HCT116 (cell line): ENCODE measurements at regions not wholly inside any gene's neighbourhood (a gene's known extent, or its start where the extent isn't known, plus 50 kb on each side); places are given as distances from the start of the nearest gene placed in this dataset.

Experiments used
- ATAC-seq: fragments of 200-7000 bp; cut with Tn5 transposase; 2 replicates; pipeline ENCODE4 v1.9.1; 2020; ENCODE audit warnings: mild to moderate bottlenecking, moderate library complexity
- BruUV-seq: library from RNA; stranded (reverse); fragments of 400-500 nt; replicated peaks from 2 replicates; lab custom pipeline; 2021; lab: Mats Ljungman, UMichigan
- CTCF ChIA-PET: fragments of 300-600 bp; sonication (Branson Sonifier 250); formaldehyde crosslinking; loops from one replicate; lab custom pipeline; 2021; ENCODE audit warnings: antibody characterized with exemption; lab: Charles Lee
- POLR2A ChIA-PET: fragments of 300-600, 350-600 bp; sonication (Branson Sonifier 250); formaldehyde crosslinking; loops from one replicate; lab custom pipeline; 2021; ENCODE audit warnings: antibody characterized with exemption; lab: Charles Lee
- RAD21 ChIA-PET, 2 experiments: fragments of 300-600 bp; sonication (Branson Sonifier 250); formaldehyde crosslinking; loops; one replicate each; lab custom pipeline; 2023; ENCODE audit warnings: low total read pairs in 2 of 2; ENCODE audit not compliant: uncharacterized antibody in 2 of 2, unreplicated experiment in 2 of 2, low non-redundant PET in 1 of 2; lab: Charles Lee
- DNase-seq: peaks from one replicate; pipeline ENCODE4 v3.0.0-alpha.2; 2010; ENCODE audit warnings: low read depth, low spot score
- H2AFZ ChIP-seq: fragments of 200-600 bp; shearing (Covaris generic), sonication (generic); 2 replicates; pipeline ENCODE4 v1.6.1; 2017; ENCODE audit warnings: low read depth, mixed run types, mixed read lengths, antibody characterized with exemption, low read length; ENCODE audit not compliant: poor library complexity, severe bottlenecking
- H3K27ac ChIP-seq: 2 replicates; pipeline ENCODE4 v1.5.1; 2012; ENCODE audit warnings: low read depth, low read length
- H3K27me3 ChIP-seq: fragments of 200-600 bp; sonication (generic); 2 replicates; pipeline ENCODE4 v1.6.1; 2016; ENCODE audit warnings: mixed run types, low read length, mixed read lengths; ENCODE audit not compliant: insufficient read depth
- H3K36me3 ChIP-seq, 2 experiments: fragments of 200-500 bp in 1 of 2; fragments of 200-600 bp in 1 of 2; sonication (Bioruptor generic) in 1 of 2; sonication (generic) in 1 of 2; 2 replicates each; pipeline versions ENCODE4 v1.5.1 to v1.6.1; 2014 to 2016; ENCODE audit warnings: low read length in 2 of 2, inconsistent platforms in 1 of 2, mixed read lengths in 1 of 2, mixed run types in 1 of 2; ENCODE audit not compliant: insufficient read depth in 2 of 2, control insufficient read depth in 1 of 2
- H3K4me1 ChIP-seq, 2 experiments: fragments of 200-600 bp in 1 of 2; sonication (generic) in 1 of 2; 2 replicates each; pipeline versions ENCODE4 v1.5.1 to v1.6.1; 2012 to 2017; ENCODE audit warnings: low read length in 2 of 2, inconsistent platforms in 1 of 2, mild to moderate bottlenecking in 1 of 2, mixed read lengths in 1 of 2, mixed run types in 1 of 2, moderate library complexity in 1 of 2; ENCODE audit not compliant: insufficient read depth in 2 of 2, control insufficient read depth in 1 of 2
- H3K4me2 ChIP-seq: fragments of 200-600 bp; sonication (generic); 2 replicates; pipeline ENCODE4 v1.6.1; 2017; ENCODE audit warnings: mixed run types, low read length, mixed read lengths
- H3K4me3 ChIP-seq, 2 experiments: fragments of 200-600 bp in 1 of 2; sonication (generic) in 1 of 2; replicated peaks in 1 of 2; 2 replicates each; pipeline ENCODE4 v1.5.1; 2011 to 2016; ENCODE audit warnings: low read length in 2 of 2, control low read depth in 1 of 2, low read depth in 1 of 2, mild to moderate bottlenecking in 1 of 2, mixed read lengths in 1 of 2, mixed run types in 1 of 2
- H3K79me2 ChIP-seq: fragments of 200-600 bp; sonication (generic); 2 replicates; pipeline ENCODE4 v1.6.1; 2017; ENCODE audit warnings: mild to moderate bottlenecking, mixed run types, low read length, moderate library complexity, mixed read lengths; ENCODE audit not compliant: insufficient read depth
- H3K9ac ChIP-seq: fragments of 200-600 bp; sonication (generic); 2 replicates; pipeline ENCODE4 v1.6.1; 2016; ENCODE audit warnings: low read length, mixed read lengths
- H3K9me2 ChIP-seq: fragments of 200-600 bp; sonication (generic), shearing (Covaris generic); 2 replicates; pipeline ENCODE4 v1.6.1; 2017; ENCODE audit warnings: mixed run types, mild to moderate bottlenecking, moderate library complexity; ENCODE audit not compliant: insufficient read depth
- H3K9me3 ChIP-seq, 2 experiments: fragments of 200-500 bp in 1 of 2; fragments of 200-600 bp in 1 of 2; sonication (Bioruptor generic) in 1 of 2; sonication (generic) in 1 of 2; 2 replicates each; pipeline ENCODE4 v1.6.1; 2014 to 2017; ENCODE audit warnings: low read length in 2 of 2, mixed read lengths in 2 of 2, inconsistent platforms in 1 of 2, low read depth in 1 of 2, mild to moderate bottlenecking in 1 of 2, mixed run types in 1 of 2, moderate library complexity in 1 of 2; ENCODE audit not compliant: control insufficient read depth in 1 of 2, insufficient read depth in 1 of 2
- H4K20me1 ChIP-seq: fragments of 200-600 bp; sonication (generic), shearing (Covaris generic); 2 replicates; pipeline ENCODE4 v1.6.1; 2017; ENCODE audit warnings: mixed run types, mild to moderate bottlenecking, moderate library complexity; ENCODE audit not compliant: insufficient read depth
- EZH2 ChIP-seq: fragments of 200-600 bp; sonication (generic); IDR thresholded peaks from 2 replicates; pipeline ENCODE4 v1.6.1; 2017; ENCODE audit warnings: antibody characterized with exemption, mixed run types
- EZH2phosphoT487 ChIP-seq: fragments of 200-600 bp; IDR thresholded peaks from 2 replicates; pipeline ENCODE4 v1.6.1; 2018; ENCODE audit warnings: antibody characterized with exemption, borderline replicate concordance
- FOSL1 ChIP-seq: IDR thresholded peaks from 2 replicates; pipeline ENCODE4 v1.6.1; 2012; ENCODE audit warnings: low read depth
- JUND ChIP-seq: IDR thresholded peaks from 2 replicates; pipeline ENCODE4 v1.6.1; 2012
- MAX ChIP-seq: IDR thresholded peaks from 2 replicates; pipeline ENCODE4 v1.6.1; 2012
- POLR2A ChIP-seq: IDR thresholded peaks from 2 replicates; pipeline ENCODE4 v1.7.0; 2011; ENCODE audit warnings: borderline replicate concordance; ENCODE audit not compliant: insufficient read depth, insufficient read length; ENCODE audit errors: extremely low read depth
- REST ChIP-seq: IDR thresholded peaks from 2 replicates; pipeline ENCODE4 v1.6.1; 2012; ENCODE audit warnings: low read depth
- TCF7L2 ChIP-seq: IDR thresholded peaks from 2 replicates; pipeline ENCODE4 v1.7.0; 2011; ENCODE audit warnings: borderline replicate concordance, inconsistent platforms; ENCODE audit not compliant: insufficient read depth, insufficient read length; ENCODE audit errors: extremely low read depth
- ZNF274 ChIP-seq: fragments of 200-500 bp; sonication (Bioruptor generic); IDR thresholded peaks from 2 replicates; pipeline ENCODE4 v1.6.1; 2014; ENCODE audit warnings: mild to moderate bottlenecking, low read depth, low read length, inconsistent platforms
- intact Hi-C: fragments of 100-400 bp; cut with micrococcal nuclease; formaldehyde crosslinking; loops from 2 replicates; pipeline ENCODE4 v1.10.0; 2022
- TF ChIP-seq, protein P1 (sequence below): IDR thresholded peaks from 2 replicates; pipeline ENCODE4 v1.6.1; 2012

DNA sequence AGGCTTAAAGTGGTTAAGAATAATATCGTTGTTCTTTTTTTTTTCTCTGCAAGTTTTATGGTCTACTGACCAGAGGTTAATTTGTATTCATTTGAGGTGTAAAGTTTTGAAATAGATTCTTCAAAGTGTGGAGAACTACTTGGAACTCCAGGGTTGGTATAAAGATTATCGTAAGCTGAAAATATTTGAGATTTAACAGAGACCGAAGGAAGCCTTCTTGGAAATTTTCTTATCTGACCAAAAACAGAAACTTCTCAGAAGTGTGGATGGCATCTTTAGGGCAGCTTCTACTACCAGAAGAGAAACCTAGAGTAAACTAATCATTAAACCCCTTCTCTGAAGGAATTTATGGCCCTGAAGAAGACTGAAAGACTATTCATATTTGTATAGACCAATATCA, 206.8 kb upstream of the MON1B start:
- Histone ChIP-seq H3K36me3 (no peaks in the 10 kb centered on the region), H3K9me2 (no peaks in the 10 kb centered on the region), H3K79me2 (no peaks in the 10 kb centered on the region), H3K4me3 (no peak overlapping the region), H3K9me3 (no peaks in the 10 kb centered on the region), H2AFZ (no peak overlapping the region), H3K4me2 (no peak overlapping the region), H3K4me1 (no peaks in the 10 kb centered on the region), H3K27me3 (no peaks in the 10 kb centered on the region), H3K27ac (no peak overlapping the region), H4K20me1 (no peaks in the 10 kb centered on the region), H3K9ac (no peak overlapping the region)
- intact Hi-C loops, result no loop called here
- no peak for DNase-seq
- no TSS peak for BruUV-seq
- RAD21 ChIA-PET, result no interaction called here
- ATAC-seq, result no peak
- no peak for TF ChIP-seq EZH2phosphoT487
- no peak for TF ChIP-seq REST
- no peak for TF ChIP-seq FOSL1
- CTCF ChIA-PET, result no interaction called here
- POLR2A ChIA-PET, result no interaction called here

DNA sequence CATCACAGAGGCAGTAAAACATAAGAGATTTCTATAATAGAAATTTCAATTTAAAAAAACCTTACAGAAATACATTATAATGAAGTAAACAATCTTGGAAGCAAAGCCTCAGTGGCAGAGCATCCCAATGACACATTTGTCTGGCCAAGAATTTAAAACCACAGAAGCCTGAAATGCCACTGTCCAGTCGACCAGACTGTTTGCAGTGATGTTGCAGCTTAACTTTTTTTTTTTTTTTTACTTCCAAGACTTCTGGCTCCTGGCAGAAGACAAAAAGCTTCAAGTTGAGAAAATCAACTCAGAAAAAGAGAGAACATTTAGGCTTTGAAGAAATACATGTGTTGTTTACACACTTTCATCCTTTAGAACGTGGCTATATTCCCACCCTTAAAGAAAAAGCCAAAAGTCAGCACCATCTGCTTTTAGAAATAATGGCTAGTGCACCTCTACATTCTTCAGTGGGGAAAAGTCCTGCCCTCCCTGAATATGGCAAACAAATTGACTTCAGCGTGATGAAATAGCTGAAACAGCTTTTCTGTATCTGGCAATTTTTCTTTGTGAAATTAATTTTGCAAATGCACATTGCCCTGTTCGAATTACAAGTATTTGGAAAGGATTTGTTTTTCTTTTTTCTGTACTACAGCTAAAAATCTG, 205.5 kb upstream of the MON1B start:
- no peak for TF ChIP-seq ZNF274
- no peak for TF ChIP-seq POLR2A
- TF ChIP-seq TCF7L2, result no peak
- TF ChIP-seq MAX, result no peak
- TF ChIP-seq, protein P1, sequence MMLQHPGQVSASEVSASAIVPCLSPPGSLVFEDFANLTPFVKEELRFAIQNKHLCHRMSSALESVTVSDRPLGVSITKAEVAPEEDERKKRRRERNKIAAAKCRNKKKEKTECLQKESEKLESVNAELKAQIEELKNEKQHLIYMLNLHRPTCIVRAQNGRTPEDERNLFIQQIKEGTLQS, result no peak
- no peak for TF ChIP-seq JUND
- TF ChIP-seq EZH2, result no peak
- TF ChIP-seq, all 23 proteins: peak for 0

More for the DNA sequence above, 205.5 kb upstream of the MON1B start:
- Histone ChIP-seq H3K27me3 (no peaks in the 10 kb centered on the region), H4K20me1 (no peaks in the 10 kb centered on the region), H3K4me1 (no peaks in the 10 kb centered on the region), H3K9ac (no peak overlapping the region), H3K79me2 (no peaks in the 10 kb centered on the region), H3K4me2 (no peak overlapping the region), H3K9me2 (no peaks in the 10 kb centered on the region), H3K4me3 (no peak overlapping the region), H3K9me3 (no peaks in the 10 kb centered on the region), H2AFZ (no peak overlapping the region), H3K36me3 (no peaks in the 10 kb centered on the region), H3K27ac (no peak overlapping the region)
- DNase-seq (no peak), ATAC-seq (no peak)
- BruUV-seq, result no TSS peak
- ChIA-PET RAD21 (no interaction called here), POLR2A (no interaction called here), CTCF (no interaction called here)
- intact Hi-C loops, result no loop called here
